ENCODE measurements at regions not wholly inside any gene's neighbourhood (a gene's known extent, or its start where the extent isn't known, plus 50 kb on each side); places are given as distances from the start of the nearest gene placed in this dataset.

GRCh38 chr14:28941758-28942157 lies 175.2 kb downstream of the FOXG1 start:
- Histone ChIP-seq H4K8ac (ENCODE audit: extremely low read depth, insufficient read depth, low read length) (no peak overlapping the region), H3K36me3 (ENCODE audit: control insufficient read depth in 2 of 4, insufficient read depth in 4 of 4, low read length in 3 of 4) (no peaks in the 10 kb centered on the region), H3K9me3 (ENCODE audit: insufficient read depth in 2 of 2, low read depth in 1 of 2, low read length in 1 of 2) (no peaks in the 10 kb centered on the region), H3K27ac (ENCODE audit: low read depth, low read length) (no peak overlapping the region), H3K18ac (ENCODE audit: extremely low read depth, low read length) (no peak overlapping the region), H3K4ac (replicated peaks; ENCODE audit: insufficient read length, low read depth, low read length) (no peak overlapping the region), H4K5ac (ENCODE audit: insufficient read length, low read depth, low read length) (no peak overlapping the region), H3K23ac (ENCODE audit: insufficient read length) (no peak overlapping the region), H3K56ac (replicated peaks; ENCODE audit: insufficient read length, low read depth, low read length) (no peak overlapping the region), H3K23me2 (ENCODE audit: low read depth, low read length) (no peaks in the 10 kb centered on the region; the same call in 1 of the 2 replicates), H2AFZ (ENCODE audit: low read length) (no peak overlapping the region), H4K91ac (replicated peaks; ENCODE audit: insufficient read length, low read length) (no peak overlapping the region), H2BK15ac (ENCODE audit: low read length) (no peak overlapping the region), H3K4me1 (replicated peaks in 1 of 4; ENCODE audit: control insufficient read depth in 3 of 4, insufficient read depth in 4 of 4, low read length in 3 of 4) (no peaks in the 10 kb centered on the region), H2BK20ac (ENCODE audit: low read length) (no peak overlapping the region), H3K4me2 (ENCODE audit: insufficient read depth in 1 of 2, low read depth in 2 of 2, low read length in 2 of 2) (no peak overlapping the region), H3K79me2 (ENCODE audit: control insufficient read depth in 1 of 2, insufficient read depth in 2 of 2, low read length in 2 of 2) (no peaks in the 10 kb centered on the region), H3K27me3 (replicated peaks in 1 of 4; ENCODE audit: control insufficient read depth in 3 of 4, extremely low read depth in 1 of 4, insufficient read depth in 3 of 4, low read length in 3 of 4) (no peaks in the 10 kb centered on the region), H2AK5ac (ENCODE audit: low read depth, low read length) (no peak overlapping the region), H2BK5ac (ENCODE audit: low read depth, low read length) (no peak overlapping the region), H3K9ac (replicated peaks in 1 of 4; ENCODE audit: extremely low read depth in 1 of 4, low read depth in 3 of 4, low read length in 3 of 4) (no peak overlapping the region), H2BK12ac (ENCODE audit: low read depth, low read length) (no peak overlapping the region), H3K79me1 (ENCODE audit: low read depth, low read length) (no peaks in the 10 kb centered on the region), H3K4me3 (ENCODE audit: extremely low read depth in 1 of 4, insufficient read depth in 2 of 4, low read depth in 3 of 4, low read length in 4 of 4) (no peak overlapping the region), H2BK120ac (replicated peaks; ENCODE audit: low read depth, low read length) (no peak overlapping the region), H3K14ac (ENCODE audit: insufficient read length) (no peak overlapping the region), H4K20me1 (replicated peaks in 1 of 2; ENCODE audit: control insufficient read depth in 1 of 2, insufficient read depth in 2 of 2, low read length in 2 of 2) (no peaks in the 10 kb centered on the region)
- TF ChIP-seq CREB1 (IDR thresholded peaks at IDR 0.05) = no peak
- TF ChIP-seq ASH2L (IDR thresholded peaks at IDR 0.05; ENCODE audit: low read length) = no peak
- POLR2A ChIA-PET (ENCODE audit: partially characterized antibody) = no interaction called here
- no peak for FAIRE-seq
- CTCF ChIA-PET (ENCODE audit: partially characterized antibody) = no interaction called here
- DNase-seq (ENCODE audit: low read depth in 1 of 2, low spot score in 2 of 2) = no peak
- WGBS, 2 experiments (ENCODE audit: extremely low coverage in 1 of 2, insufficient coverage in 1 of 2, insufficient read length in 1 of 2, insufficient replicate concordance in 2 of 2, low coverage in 1 of 2, low lambda C conversion rate in 2 of 2, missing lambda C conversion rate in 1 of 2) = 90% methylated on average over 1 of the region's 1 CpG; no CpG with 5 or more reads in 1 of the 2 experiments
